ENCODE measurements at regions not wholly inside any gene's neighbourhood (a gene's known extent, or its start where the extent isn't known, plus 50 kb on each side); places are given as distances from the start of the nearest gene placed in this dataset.

DNA sequence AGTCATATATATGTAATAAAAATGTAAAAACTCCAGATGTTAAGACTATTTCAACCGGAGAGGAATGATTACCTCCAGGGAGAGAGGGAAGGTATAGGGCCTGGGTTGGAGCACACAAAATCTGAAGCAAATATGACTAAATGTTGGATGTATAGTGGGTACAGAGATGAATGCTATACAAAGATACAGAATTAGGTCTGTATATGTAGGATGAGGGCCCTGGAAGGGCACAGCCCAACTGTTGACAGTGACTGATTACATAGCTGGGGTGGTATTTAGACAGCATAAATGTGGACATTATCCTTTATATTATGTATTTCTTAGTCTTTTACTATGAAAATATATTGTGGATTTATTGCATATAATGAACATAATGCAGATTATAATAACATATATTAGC, 94.4 kb upstream of the SPATA12 start:
- WGBS, 4 donors, result 91 to 95% (median 95%) methylated on average over 1 of the region's 1 CpG
- H3K27ac ChIP-seq, result no peak overlapping the region
- no peaks in the 10 kb centered on the region for H3K27me3 ChIP-seq

GRCh38 chr3:56962922-56963321, 97.5 kb upstream of the SPATA12 start:
- H3K27me3 ChIP-seq, result no peaks in the 10 kb centered on the region
- H3K36me3 ChIP-seq (replicated peaks in 1 of 2), result no peaks in the 10 kb centered on the region
- no peak overlapping the region for H3K27ac ChIP-seq
- no peak for DNase-seq
- TF ChIP-seq CTCF (IDR thresholded peaks at IDR 0.05) (no peak), POLR2A (IDR thresholded peaks at IDR 0.05) (no peak)
- H3K4me1 ChIP-seq (replicated peaks in 1 of 2), result peaks cover 0 to 12% of the 10 kb centered on the region in 2 donors
- H3K9me3 ChIP-seq (replicated peaks in 1 of 3), result no peaks in the 10 kb centered on the region
- intact Hi-C loops (cut with DNase I), result no loop called here
- WGBS, 4 donors, result 91 to 97% (median 93%) methylated on average over 2 of the region's 2 CpGs
- H3K4me3 ChIP-seq, result no peak overlapping the region

More for the DNA sequence above, 94.4 kb upstream of the SPATA12 start:
- intact Hi-C loops (cut with DNase I), result no loop called here
- no peak for TF ChIP-seq POLR2A (IDR thresholded peaks at IDR 0.05)
- TF ChIP-seq CTCF (IDR thresholded peaks at IDR 0.05), result no peak
- Histone ChIP-seq H3K4me1 (replicated peaks in 1 of 2) (no peaks in the 10 kb centered on the region), H3K36me3 (replicated peaks in 1 of 2) (no peaks in the 10 kb centered on the region), H3K4me3 (no peak overlapping the region), H3K9me3 (replicated peaks in 1 of 3) (no peaks in the 10 kb centered on the region)
- DNase-seq, result no peak

GRCh38 chr3:56962206-56962605, 98.3 kb upstream of the SPATA12 start:
- Histone ChIP-seq H3K27me3 (no peaks in the 10 kb centered on the region), H3K36me3 (replicated peaks in 1 of 2) (no peaks in the 10 kb centered on the region), H3K9me3 (replicated peaks in 1 of 3) (no peaks in the 10 kb centered on the region), H3K4me1 (replicated peaks in 1 of 2) (peaks cover 0 to 12% of the 10 kb centered on the region in 2 donors), H3K27ac (no peak overlapping the region), H3K4me3 (no peak overlapping the region)
- TF ChIP-seq CTCF (IDR thresholded peaks at IDR 0.05), result no peak
- TF ChIP-seq POLR2A (IDR thresholded peaks at IDR 0.05), result no peak
- intact Hi-C loops (cut with DNase I), result no loop called here
- DNase-seq, result peak in 2 of 7 donors; percentile 29 to 77
- WGBS, 4 donors, result 66 to 81% (median 78%) methylated on average over 2 to 3 of the region's 3 CpGs; no CpG with 5 or more reads in 1 of the 4 donors

GRCh38 chr3:56960234-56960917, 100.1 kb upstream of the SPATA12 start:
- intact Hi-C loops (cut with DNase I), result no loop called here
- Histone ChIP-seq H3K27me3 (no peaks in the 10 kb centered on the region), H3K4me1 (replicated peaks in 1 of 2) (peaks cover 0 to 17% of the 10 kb centered on the region in 2 donors), H3K27ac (no peak overlapping the region), H3K36me3 (replicated peaks in 1 of 2) (no peaks in the 10 kb centered on the region), H3K4me3 (no peak overlapping the region), H3K9me3 (replicated peaks in 1 of 3) (no peaks in the 10 kb centered on the region)
- 79 to 89% (median 88%) methylated on average over 6 of the region's 6 CpGs for WGBS, 4 donors
- no peak for DNase-seq
- TF ChIP-seq POLR2A (IDR thresholded peaks at IDR 0.05) (no peak), CTCF (IDR thresholded peaks at IDR 0.05) (no peak)

Data from adrenal gland (tissue), 9 donors.